ENCODE measurements at regions not wholly inside any gene's neighbourhood (a gene's known extent, or its start where the extent isn't known, plus 50 kb on each side); places are given as distances from the start of the nearest gene placed in this dataset.
"Not testable (repeated sequence)": the region's sequence is repeated elsewhere in the genome, so short reads cannot be mapped to it uniquely, and the experiment has no call there.

DNA sequence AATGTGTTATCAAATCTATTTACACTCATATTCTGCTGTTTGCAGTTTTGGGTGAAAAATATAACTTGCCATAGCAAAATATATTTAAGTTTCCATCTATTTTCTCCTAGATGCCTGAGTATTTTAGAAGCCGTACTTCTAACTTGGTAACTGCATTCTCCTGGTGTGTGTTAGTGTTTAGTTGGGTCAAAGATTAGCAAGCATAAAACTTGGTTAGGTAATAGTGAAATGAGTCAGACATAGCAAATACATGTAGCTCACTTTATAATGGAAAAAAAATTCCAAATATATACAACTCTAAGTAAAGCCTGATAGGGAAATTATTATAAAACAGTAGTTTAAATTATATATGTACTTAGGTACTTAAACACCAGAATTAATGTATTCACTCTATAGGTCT, 640.7 kb upstream of the ST8SIA4 start:
- Histone ChIP-seq H3K4me3 (ENCODE audit: low read depth, low read length) (no peak overlapping the region), H3K27ac (no peak overlapping the region), H3K27me3 (replicated peaks) (no peaks in the 10 kb centered on the region), H3K36me3 (replicated peaks) (no peaks in the 10 kb centered on the region)
- TF ChIP-seq CTCF (IDR thresholded peaks at IDR 0.05; ENCODE audit: low read depth, low read length, missing control alignments): no peak
- no peak for DNase-seq
- in situ Hi-C loops (cut with HindIII; ENCODE audit: low pct_ligation_motif_present, low sequenced_read_pairs): no loop called here

DNA sequence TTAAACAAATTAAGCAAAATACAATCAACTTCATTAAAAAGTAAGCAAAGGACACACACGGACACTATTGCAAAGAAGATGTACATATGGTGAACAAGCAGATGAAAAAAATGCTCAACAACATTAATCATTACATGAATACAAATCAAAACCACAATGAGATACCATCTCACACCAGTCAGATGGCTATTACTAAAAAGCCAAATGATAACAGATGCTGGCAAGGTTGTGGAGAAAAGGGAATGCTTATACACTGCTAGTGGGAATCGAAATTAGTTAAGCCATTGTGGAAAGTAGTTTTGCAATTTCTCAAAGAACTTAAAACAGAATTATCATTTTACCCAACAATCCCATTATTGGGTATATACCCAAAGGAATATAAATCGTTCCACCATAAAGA, 636.2 kb upstream of the ST8SIA4 start:
- H3K4me3 ChIP-seq (ENCODE audit: low read depth, low read length): no peak overlapping the region
- no peaks in the 10 kb centered on the region for H3K36me3 ChIP-seq (replicated peaks)
- no peak overlapping the region for H3K27ac ChIP-seq
- no peak for TF ChIP-seq CTCF (IDR thresholded peaks at IDR 0.05; ENCODE audit: low read depth, low read length, missing control alignments)
- in situ Hi-C loops (cut with HindIII; ENCODE audit: low pct_ligation_motif_present, low sequenced_read_pairs): no loop called here
- no peaks in the 10 kb centered on the region for H3K27me3 ChIP-seq (replicated peaks)
- DNase-seq: no peak

DNA sequence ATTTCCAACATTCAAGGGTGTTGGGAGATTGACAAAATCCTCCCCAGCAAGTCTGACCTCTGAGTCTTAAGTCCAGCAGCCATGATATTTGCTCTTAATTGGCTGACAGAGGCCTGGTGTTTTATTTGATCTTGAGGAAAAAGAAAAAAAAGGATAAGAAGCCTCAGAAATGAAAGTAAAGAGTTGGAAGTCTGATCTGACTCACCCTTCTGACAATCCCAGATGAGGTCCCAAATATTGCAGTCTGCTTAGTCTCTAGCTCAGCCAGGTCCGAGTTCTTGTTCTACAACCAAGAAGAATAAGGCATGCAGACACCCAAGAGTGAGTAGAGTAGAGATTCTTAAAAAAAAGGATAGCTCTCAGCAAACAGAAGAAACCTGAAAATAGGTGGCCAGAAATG, 632.5 kb upstream of the ST8SIA4 start:
- Histone ChIP-seq H3K27me3 (replicated peaks) (no peaks in the 10 kb centered on the region), H3K27ac (no peak overlapping the region), H3K4me3 (ENCODE audit: low read depth, low read length) (no peak overlapping the region), H3K36me3 (replicated peaks) (no peaks in the 10 kb centered on the region)
- no peak for DNase-seq
- no peak for TF ChIP-seq CTCF (IDR thresholded peaks at IDR 0.05; ENCODE audit: low read depth, low read length, missing control alignments)
- in situ Hi-C loops (cut with HindIII; ENCODE audit: low pct_ligation_motif_present, low sequenced_read_pairs): no loop called here

GRCh38 chr5:101534491-101535110, 631.5 kb upstream of the ST8SIA4 start:
- H3K27me3 ChIP-seq (replicated peaks): no peaks in the 10 kb centered on the region
- TF ChIP-seq CTCF (IDR thresholded peaks at IDR 0.05; ENCODE audit: low read depth, low read length, missing control alignments): no peak
- H3K4me3 ChIP-seq (ENCODE audit: low read depth, low read length): no peak overlapping the region
- no peaks in the 10 kb centered on the region for H3K36me3 ChIP-seq (replicated peaks)
- in situ Hi-C loops (cut with HindIII; ENCODE audit: low pct_ligation_motif_present, low sequenced_read_pairs): no loop called here
- H3K27ac ChIP-seq: no peak overlapping the region
- DNase-seq: no peak

- DNase-seq: no peak
- H3K4me3 ChIP-seq (ENCODE audit: low read depth, low read length): no peak overlapping the region
- H3K27ac ChIP-seq: no peak overlapping the region
- TF ChIP-seq CTCF (IDR thresholded peaks at IDR 0.05; ENCODE audit: low read depth, low read length, missing control alignments): no peak
- no peaks in the 10 kb centered on the region for H3K27me3 ChIP-seq (replicated peaks)
- no peaks in the 10 kb centered on the region for H3K36me3 ChIP-seq (replicated peaks)
- in situ Hi-C loops (cut with HindIII; ENCODE audit: low pct_ligation_motif_present, low sequenced_read_pairs): no loop called here
These were observed 629.3 kb upstream of the ST8SIA4 start for GRCh38 chr5:101532430-101532829.

- Histone ChIP-seq H3K36me3 (replicated peaks) (no peaks in the 10 kb centered on the region), H3K27me3 (replicated peaks) (no peaks in the 10 kb centered on the region), H3K27ac (no peak overlapping the region), H3K4me3 (ENCODE audit: low read depth, low read length) (no peak overlapping the region)
- DNase-seq: no peak
- TF ChIP-seq CTCF (IDR thresholded peaks at IDR 0.05; ENCODE audit: low read depth, low read length, missing control alignments): no peak
- in situ Hi-C loops (cut with HindIII; ENCODE audit: low pct_ligation_motif_present, low sequenced_read_pairs): no loop called here
These were observed 627.9 kb upstream of the ST8SIA4 start for GRCh38 chr5:101531026-101531425.

DNA sequence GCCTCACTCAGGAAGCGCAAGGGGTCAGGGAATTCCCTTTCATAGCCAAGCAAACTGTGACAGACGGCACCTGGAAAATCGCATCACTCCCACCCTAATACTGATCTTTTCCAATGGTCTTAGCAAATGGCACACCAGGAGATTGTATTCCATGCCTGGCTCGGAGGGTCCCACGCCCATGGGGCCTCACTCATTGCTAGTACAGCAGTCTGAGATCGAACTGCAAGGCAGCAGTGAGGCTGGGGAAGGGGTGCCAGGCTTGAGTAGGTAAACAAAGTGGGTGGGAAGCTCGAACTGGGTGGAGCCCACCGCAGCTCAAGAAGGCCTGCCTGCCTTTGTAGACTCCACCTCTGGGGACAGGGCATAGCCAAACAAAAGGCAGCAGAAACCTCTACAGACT, 626.0 kb upstream of the ST8SIA4 start:
- DNase-seq; H3K27me3 ChIP-seq (replicated peaks); H3K4me3 ChIP-seq (ENCODE audit: low read depth, low read length); H3K27ac ChIP-seq; H3K36me3 ChIP-seq (replicated peaks); in situ Hi-C loops (cut with HindIII; ENCODE audit: low pct_ligation_motif_present, low sequenced_read_pairs): not testable (repeated sequence)
